EL (cell line): ENCODE measurements at regions not wholly inside any gene's neighbourhood (a gene's known extent, or its start where the extent isn't known, plus 50 kb on each side); places are given as distances from the start of the nearest gene placed in this dataset.

Experiments used
- DNase-seq: peaks from one replicate; pipeline ENCODE4 v3.0.0-alpha.2; 2016

DNA sequence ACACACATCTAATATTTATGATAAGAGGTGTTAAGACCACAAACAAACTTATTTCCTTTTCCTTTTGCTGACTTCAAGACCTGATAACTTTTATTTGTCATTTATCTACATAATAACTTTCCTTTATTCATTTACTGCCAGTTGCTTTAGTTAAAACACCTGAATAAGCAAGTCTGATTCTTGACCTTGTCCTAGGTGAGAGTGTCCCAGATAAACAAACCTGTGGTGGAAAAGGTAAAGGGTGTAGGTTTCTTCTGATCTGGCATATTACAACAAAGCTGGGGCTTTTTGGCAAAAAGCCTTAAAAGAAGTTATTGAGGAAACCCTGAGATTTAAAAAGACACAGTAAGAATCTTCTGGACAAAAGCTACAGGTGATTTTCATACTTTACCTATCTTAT lies 191.5 kb downstream of the ZBBX start:
- DNase-seq, result no peak

DNA sequence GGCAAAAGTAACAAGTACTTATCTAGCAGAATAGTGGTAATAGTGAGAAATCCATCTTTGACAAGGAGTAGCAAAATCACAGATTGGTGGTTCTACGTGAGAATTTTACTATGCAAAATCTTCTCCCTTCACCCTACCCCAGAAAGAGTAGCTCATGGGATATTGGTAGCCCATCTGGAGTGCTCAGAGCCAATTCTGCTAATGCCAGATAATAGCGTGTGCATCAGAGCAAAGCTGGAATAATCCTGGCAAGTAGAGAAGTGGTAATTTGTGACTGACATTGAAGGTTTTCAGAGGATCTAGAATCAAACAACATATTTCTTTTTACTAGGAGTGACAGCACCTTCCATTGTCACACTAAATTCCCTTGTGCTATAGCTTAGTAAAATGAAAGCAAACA lies 192.9 kb downstream of the ZBBX start:
- no peak for DNase-seq

GRCh38 chr3:167184511-167184910 lies 195.6 kb downstream of the ZBBX start:
- DNase-seq, result no peak

DNA sequence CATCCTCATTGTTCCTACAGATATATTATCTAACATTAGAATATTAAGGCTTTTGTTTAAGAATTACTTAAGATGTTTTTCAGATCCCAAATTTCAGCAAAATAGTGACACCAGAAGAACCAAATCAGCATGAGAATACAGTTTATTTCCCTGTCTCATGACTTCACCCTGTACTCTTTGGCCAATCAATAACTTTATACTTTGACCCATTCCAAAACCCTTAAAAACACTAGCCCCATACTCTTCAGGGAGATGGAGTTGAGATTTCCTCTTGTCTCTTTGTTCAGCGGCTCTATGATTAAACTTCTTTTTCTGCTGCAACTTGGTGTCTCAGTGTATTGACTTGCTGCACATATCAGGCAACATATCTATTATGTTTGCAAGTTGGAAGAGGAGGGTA lies 207.7 kb downstream of the ZBBX start:
- DNase-seq, result no peak

- no peak for DNase-seq
Measured at GRCh38 chr3:167167491-167167890, 212.6 kb downstream of the ZBBX start.

GRCh38 chr3:167166594-167167253 lies 213.4 kb downstream of the ZBBX start:
- no peak for DNase-seq

DNA sequence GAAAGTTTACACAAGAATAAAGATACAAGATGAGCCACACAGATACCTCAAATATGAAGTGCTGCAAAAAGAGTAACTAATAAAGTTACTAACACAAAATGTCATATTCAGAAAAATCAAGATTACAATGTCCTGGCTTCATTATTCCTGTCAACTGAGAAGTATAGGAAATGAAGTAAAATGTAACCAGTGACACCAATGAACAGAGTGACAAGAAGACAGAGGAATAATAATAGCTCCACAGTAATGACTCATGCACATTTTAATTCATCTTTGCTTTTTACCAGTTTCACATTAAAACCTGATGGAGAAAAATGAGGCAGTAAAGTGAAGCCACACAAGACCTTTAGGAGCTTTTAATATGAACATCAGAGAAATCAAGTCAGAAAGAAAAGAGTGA lies 214.1 kb downstream of the ZBBX start:
- DNase-seq, result no peak

- no peak for DNase-seq
Measured at GRCh38 chr3:167163580-167163979, 216.5 kb downstream of the ZBBX start.

- no peak for DNase-seq
Measured at GRCh38 chr3:167162083-167162482, 218.0 kb downstream of the ZBBX start.

GRCh38 chr3:167160781-167161180 lies 219.3 kb downstream of the ZBBX start:
- DNase-seq, result no peak

- DNase-seq, result no peak
Measured at GRCh38 chr3:167151636-167152035, 228.5 kb downstream of the ZBBX start.

DNA sequence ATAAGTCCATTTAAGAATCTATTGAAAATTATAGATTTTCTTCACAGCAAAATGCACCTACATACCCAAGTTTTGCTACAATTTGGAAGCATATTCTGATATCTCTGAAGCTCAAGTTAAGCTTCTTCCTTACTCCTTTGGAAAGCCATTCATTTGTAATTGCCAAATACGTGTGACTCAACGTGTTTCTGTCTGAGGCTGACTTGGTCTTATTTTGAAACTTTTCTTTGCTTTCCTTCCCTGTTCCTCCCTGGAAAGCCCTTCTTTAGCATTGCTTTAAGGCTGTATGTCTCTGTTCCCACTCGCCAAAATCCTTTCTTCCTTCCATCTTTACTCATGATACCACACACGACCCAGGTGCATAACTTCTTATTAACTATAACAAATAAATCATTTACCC lies 232.0 kb downstream of the ZBBX start:
- DNase-seq, result no peak

DNA sequence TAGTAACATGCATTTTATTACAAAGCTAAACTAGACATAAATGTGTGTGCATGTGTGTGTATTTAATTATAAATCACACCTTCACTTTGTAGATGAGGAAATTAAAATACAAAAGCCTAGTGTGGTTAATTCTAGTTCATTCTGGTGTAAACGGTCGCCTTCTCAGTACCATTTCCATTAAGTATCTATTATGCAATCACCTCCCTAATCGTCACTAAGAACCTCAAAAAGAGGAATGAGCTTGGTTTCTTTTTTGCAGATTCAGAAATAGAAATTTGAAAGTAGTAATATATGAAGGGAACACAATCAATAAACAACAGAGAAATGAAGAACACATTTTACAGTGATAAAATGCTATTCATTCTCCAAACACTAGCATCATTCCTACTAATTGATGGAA lies 233.2 kb downstream of the ZBBX start:
- DNase-seq, result no peak

- no peak for DNase-seq
Measured at GRCh38 chr3:167125612-167126407, 254.3 kb downstream of the ZBBX start.

- DNase-seq, result no peak
Measured at GRCh38 chr3:167120828-167121227, 259.3 kb downstream of the ZBBX start.

DNA sequence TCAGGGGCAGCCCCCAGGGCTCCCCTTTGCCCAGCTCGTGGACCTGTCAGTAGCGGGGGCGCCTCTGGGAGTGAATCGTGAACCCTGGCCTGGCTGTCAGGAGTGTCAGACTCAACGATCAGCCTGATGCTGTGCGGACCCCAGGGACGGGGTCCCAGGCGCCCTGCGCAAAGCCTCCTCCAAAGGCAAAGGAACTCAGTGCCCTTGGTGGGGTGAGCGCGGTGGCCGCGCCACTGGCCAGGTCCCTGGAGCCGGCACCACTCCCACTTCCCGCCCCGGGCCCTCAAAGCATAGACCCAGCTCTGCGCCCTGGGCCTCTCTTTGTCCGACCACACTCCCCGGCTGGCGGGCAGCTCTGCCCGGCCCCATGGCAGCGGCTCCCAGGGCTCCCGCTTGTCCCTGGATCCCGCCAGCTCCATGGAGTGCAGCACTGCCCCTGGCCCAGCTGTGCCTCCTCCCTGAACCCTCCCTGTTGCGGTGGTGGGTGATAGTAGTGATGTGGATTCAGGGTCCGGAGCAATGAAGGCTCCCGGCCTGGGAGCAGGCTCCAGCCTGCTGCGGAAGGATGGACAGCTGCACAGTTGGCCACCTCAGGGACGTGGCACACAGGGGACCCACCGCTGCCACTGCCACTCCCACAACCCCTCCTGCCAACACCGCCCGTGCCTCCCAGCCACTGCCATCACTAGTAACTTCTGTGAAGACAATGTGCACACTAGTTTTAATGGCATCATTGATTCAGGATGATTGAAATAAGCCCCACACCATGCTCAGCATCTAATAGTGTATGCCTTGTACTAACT lies 263.8 kb downstream of the ZBBX start:
- no peak for DNase-seq

DNA sequence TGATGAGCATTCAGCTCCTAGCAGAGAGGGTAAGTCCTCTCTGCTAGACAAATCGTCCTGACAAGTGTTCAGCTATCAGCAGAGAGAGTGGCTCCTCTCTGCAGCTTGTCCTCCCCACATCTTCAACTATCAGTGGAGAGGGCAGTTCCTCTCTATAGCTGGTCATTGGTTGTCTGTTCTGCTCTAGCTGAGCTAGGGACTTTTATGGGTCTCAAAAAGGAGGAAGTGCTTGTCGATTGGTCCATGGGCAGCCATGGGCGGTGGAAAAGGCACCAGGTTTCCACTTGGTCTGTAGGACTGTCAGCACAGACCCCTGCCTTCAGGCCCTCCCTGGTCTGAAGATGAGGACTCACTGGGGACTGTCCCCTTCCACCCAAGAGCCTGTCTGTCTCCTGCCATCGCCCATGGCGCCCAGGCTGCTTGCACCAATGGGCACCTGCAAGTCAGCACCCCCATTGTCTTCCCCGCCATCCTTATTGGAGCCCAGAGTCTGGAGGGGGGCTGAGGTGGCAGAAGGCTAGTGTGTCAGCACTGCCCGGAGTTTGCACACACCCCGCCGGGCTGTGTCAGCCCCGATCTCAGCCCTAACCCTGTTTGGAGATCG lies 264.7 kb downstream of the ZBBX start:
- no peak for DNase-seq

GRCh38 chr3:167114619-167115018 lies 265.5 kb downstream of the ZBBX start:
- DNase-seq, result no peak

- no peak for DNase-seq
Measured at GRCh38 chr3:167113035-167113830, 266.9 kb downstream of the ZBBX start.

DNA sequence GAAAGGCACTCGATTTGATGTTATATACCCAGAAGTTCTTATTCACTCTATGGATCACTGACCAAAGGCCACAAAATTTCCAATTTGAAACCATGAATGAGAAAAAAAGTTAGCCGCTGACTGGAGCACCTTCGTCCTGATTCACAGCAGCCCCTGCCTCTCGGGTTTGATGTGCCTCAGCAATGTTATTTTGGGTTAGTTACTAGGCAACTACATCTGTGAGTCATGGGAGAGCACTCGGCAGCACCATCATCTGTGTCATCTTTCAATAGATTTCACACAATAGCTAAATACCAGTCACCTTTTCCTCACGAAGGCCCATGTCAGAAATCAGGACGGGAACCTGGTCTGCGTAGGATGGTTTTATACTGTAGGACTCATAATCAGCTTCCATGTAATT lies 269.2 kb downstream of the ZBBX start:
- DNase-seq, result no peak

- no peak for DNase-seq
Measured at GRCh38 chr3:167109746-167110145, 270.4 kb downstream of the ZBBX start.

DNA sequence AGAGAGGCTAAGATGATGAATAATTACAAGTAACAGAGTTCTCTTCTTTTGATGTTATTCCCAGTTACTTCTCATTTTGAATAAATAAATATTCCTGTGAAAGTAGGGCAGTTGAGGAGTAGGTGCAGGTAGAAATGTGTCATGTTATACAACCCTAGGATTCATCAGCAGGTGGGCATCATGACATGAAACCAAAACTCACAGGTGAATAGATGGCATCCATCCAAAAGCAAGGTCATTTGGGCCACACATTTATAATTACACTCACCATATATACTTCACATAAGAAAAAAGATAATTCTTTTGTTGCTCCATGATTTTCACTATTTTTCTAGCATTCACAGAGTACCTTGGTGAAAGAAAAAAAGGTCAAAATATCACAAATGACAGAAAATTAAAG lies 273.6 kb downstream of the ZBBX start:
- DNase-seq, result no peak

DNA sequence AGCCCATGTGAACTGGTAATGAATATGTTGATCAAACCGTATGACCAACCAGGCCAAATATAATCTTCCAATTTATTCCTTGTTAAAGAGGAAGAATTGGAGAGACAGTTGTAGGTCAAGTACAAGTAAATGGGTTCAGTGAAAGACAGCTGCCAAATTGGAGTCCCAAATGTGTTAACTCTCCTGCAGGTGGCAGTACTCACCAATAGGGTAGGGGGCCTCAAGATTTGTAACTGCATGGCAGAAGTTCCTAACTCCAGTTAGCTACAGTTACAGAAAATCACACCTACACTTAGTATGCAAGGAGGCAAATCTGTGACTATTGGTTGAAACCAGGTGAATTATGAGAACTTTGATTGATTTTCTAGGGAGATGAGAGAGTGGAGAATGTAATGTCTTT lies 278.0 kb downstream of the ZBBX start:
- DNase-seq, result no peak
